Body of pancreas (tissue), 4 donors: ENCODE measurements at regions not wholly inside any gene's neighbourhood (a gene's known extent, or its start where the extent isn't known, plus 50 kb on each side); places are given as distances from the start of the nearest gene placed in this dataset.

Experiments used
- POLR2A ChIP-seq, 3 donors: fragments of 450-650 bp; IDR thresholded peaks; one replicate each; pipeline ENCODE4 v1.6.1; 2016; ENCODE audit warnings: antibody characterized with exemption in 3 of 3, mild to moderate bottlenecking in 2 of 3
- TF ChIP-seq, protein P1 (sequence below), 7 experiments: fragments of 450-650 bp in 4 of 7; fragments of 200-600 bp in 3 of 7; sonication (generic) in 3 of 7; IDR thresholded peaks; one replicate each; pipeline ENCODE4 v1.5.1; 2016 to 2019; ENCODE audit warnings: antibody characterized with exemption in 7 of 7

- TF ChIP-seq POLR2A (IDR thresholded peaks at IDR 0.05) = no peak
- TF ChIP-seq, protein P1, sequence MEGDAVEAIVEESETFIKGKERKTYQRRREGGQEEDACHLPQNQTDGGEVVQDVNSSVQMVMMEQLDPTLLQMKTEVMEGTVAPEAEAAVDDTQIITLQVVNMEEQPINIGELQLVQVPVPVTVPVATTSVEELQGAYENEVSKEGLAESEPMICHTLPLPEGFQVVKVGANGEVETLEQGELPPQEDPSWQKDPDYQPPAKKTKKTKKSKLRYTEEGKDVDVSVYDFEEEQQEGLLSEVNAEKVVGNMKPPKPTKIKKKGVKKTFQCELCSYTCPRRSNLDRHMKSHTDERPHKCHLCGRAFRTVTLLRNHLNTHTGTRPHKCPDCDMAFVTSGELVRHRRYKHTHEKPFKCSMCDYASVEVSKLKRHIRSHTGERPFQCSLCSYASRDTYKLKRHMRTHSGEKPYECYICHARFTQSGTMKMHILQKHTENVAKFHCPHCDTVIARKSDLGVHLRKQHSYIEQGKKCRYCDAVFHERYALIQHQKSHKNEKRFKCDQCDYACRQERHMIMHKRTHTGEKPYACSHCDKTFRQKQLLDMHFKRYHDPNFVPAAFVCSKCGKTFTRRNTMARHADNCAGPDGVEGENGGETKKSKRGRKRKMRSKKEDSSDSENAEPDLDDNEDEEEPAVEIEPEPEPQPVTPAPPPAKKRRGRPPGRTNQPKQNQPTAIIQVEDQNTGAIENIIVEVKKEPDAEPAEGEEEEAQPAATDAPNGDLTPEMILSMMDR (IDR thresholded peaks at IDR 0.05) = no peak
Measured at GRCh38 chr17:5702951-5703510, 118.7 kb upstream of the NLRP1 start.
